K562 (cell line): ENCODE measurements at regions not wholly inside any gene's neighbourhood (a gene's known extent, or its start where the extent isn't known, plus 50 kb on each side); places are given as distances from the start of the nearest gene placed in this dataset.

Experiments
- ATAC-seq: fragments of 200-7000 bp; cut with Tn5 transposase; 3 replicates; pipeline ENCODE4 v1.9.1; 2020; ENCODE audit warnings: moderate library complexity
- BruUV-seq: library from RNA; stranded (reverse); fragments of 400-500 nt; replicated peaks from 2 replicates; lab custom pipeline; 2021; lab: Mats Ljungman, UMichigan
- CTCF ChIA-PET: fragments of 300-600 bp; formaldehyde crosslinking; extraction: SDS; loops from one replicate; lab custom pipeline; 2021; ENCODE audit warnings: low intra/inter-chr PET ratio; lab: Yijun Ruan, JAX
- POLR2A ChIA-PET: fragments of 300-600, 350-650 bp; sonication (Branson Sonifier 250); formaldehyde crosslinking; extraction: SDS; loops from one replicate; lab custom pipeline; 2021; ENCODE audit warnings: antibody characterized with exemption, inconsistent platforms; lab: Yijun Ruan, JAX
- DNase-seq, 4 experiments: peaks; one replicate each; pipeline versions ENCODE4 v3.0.0 to v3.0.0-alpha.2; 2011 to 2018; ENCODE audit warnings: low spot score in 3 of 4, mixed read lengths in 3 of 4; ENCODE audit errors: extremely low read depth in 1 of 4
- FAIRE-seq: peaks from 2 replicates; lab custom pipeline; 2011; peaks lifted over from hg19 to GRCh38; lab: Jason Lieb, UNC
- H2AFZ ChIP-seq: 2 replicates; pipeline ENCODE4 v1.6.0; 2011; ENCODE audit warnings: low read depth, low read length, control low read depth, inconsistent platforms
- H3K27ac ChIP-seq: fragments of 200-600 bp; 3 replicates; pipeline ENCODE4 v1.8.0; 2011; ENCODE audit warnings: low read depth, mild to moderate bottlenecking, control low read depth, inconsistent platforms, low read length, moderate library complexity, mixed read lengths; ENCODE audit errors: extremely low read depth
- H3K27me3 ChIP-seq, 2 experiments: fragments of 300-600 bp in 1 of 2; 2 replicates in 1 of 2; 3 replicates in 1 of 2; pipeline versions ENCODE4 v1.6.0 to v1.8.0; 2011; ENCODE audit warnings: inconsistent platforms in 2 of 2, low read length in 2 of 2, mild to moderate bottlenecking in 1 of 2, mixed read lengths in 1 of 2, moderate library complexity in 1 of 2; ENCODE audit not compliant: control insufficient read depth in 2 of 2, insufficient read depth in 2 of 2
- H3K36me3 ChIP-seq: fragments of 300-600 bp; 3 replicates; pipeline ENCODE4 v1.8.0; 2011; ENCODE audit warnings: mild to moderate bottlenecking, low read length, inconsistent platforms; ENCODE audit not compliant: control insufficient read depth, insufficient read depth
- H3K4me1 ChIP-seq, 2 experiments: fragments of 200-600 bp in 1 of 2; replicated peaks in 1 of 2; 2 replicates in 1 of 2; 3 replicates in 1 of 2; pipeline versions ENCODE4 v1.5.1 to v1.8.0; 2011; ENCODE audit warnings: inconsistent platforms in 2 of 2, low read length in 2 of 2, mild to moderate bottlenecking in 1 of 2, mixed read lengths in 1 of 2, moderate library complexity in 1 of 2; ENCODE audit not compliant: control insufficient read depth in 2 of 2, insufficient read depth in 2 of 2
- H3K4me2 ChIP-seq: 2 replicates; pipeline ENCODE4 v1.6.1; 2011; ENCODE audit warnings: low read length, control low read depth, inconsistent platforms, mixed read lengths; ENCODE audit not compliant: insufficient read depth
- H3K4me3 ChIP-seq: fragments of 200-600 bp; sonication (generic), shearing (Covaris generic); 2 replicates; pipeline ENCODE4 v1.5.1; 2016; ENCODE audit warnings: control low read depth, inconsistent platforms
- H3K79me2 ChIP-seq: fragments of 200-600 bp; 3 replicates; pipeline ENCODE4 v1.8.0; 2011; ENCODE audit warnings: low read length, inconsistent platforms; ENCODE audit not compliant: control insufficient read depth, insufficient read depth
- H3K9ac ChIP-seq, 2 experiments: 2 replicates each; pipeline versions ENCODE4 v1.6.0 to v1.6.1; 2011; ENCODE audit warnings: low read depth in 2 of 2, low read length in 2 of 2, control low read depth in 1 of 2, inconsistent platforms in 1 of 2, mild to moderate bottlenecking in 1 of 2, mixed read lengths in 1 of 2; ENCODE audit not compliant: insufficient read depth in 1 of 2
- H3K9me1 ChIP-seq: one replicate; pipeline ENCODE4 v1.6.0; 2011; ENCODE audit warnings: inconsistent platforms, mild to moderate bottlenecking, low read length, moderate library complexity; ENCODE audit not compliant: control insufficient read depth, insufficient read depth
- H3K9me3 ChIP-seq: replicated peaks from 2 replicates; pipeline ENCODE4 v1.5.1; 2011; ENCODE audit warnings: low read depth, low read length, inconsistent platforms; ENCODE audit not compliant: control insufficient read depth, insufficient read depth
- H4K20me1 ChIP-seq: replicated peaks from 2 replicates; pipeline ENCODE4 v1.6.1; 2011; ENCODE audit warnings: low read length, inconsistent platforms, mixed read lengths; ENCODE audit not compliant: control insufficient read depth, insufficient read depth
- ARID3A ChIP-seq: IDR thresholded peaks from 2 replicates; pipeline ENCODE4 v1.6.1; 2012; ENCODE audit warnings: low read depth, low read length, improper control_type of control experiment, borderline replicate concordance
- CREB3 ChIP-seq: fragments of 450-650 bp; conservative IDR thresholded peaks from 2 replicates; pipeline ENCODE4 v1.6.1; 2016; ENCODE audit warnings: missing genetic modification characterization, low read depth, mild to moderate bottlenecking, missing compliant biosample characterization, moderate library complexity
- GTF2B ChIP-seq: IDR thresholded peaks from 2 replicates; pipeline ENCODE4 v1.6.1; 2011; ENCODE audit not compliant: insufficient read length; ENCODE audit errors: extremely low read depth
- POLR2H ChIP-seq: IDR thresholded peaks from 2 replicates; pipeline ENCODE4 v1.6.1; 2016; ENCODE audit warnings: missing genetic modification characterization, low read depth, mild to moderate bottlenecking, control low read depth, missing compliant biosample characterization, moderate library complexity
- TFAP4 ChIP-seq: sonication (generic); formaldehyde crosslinking; IDR thresholded peaks from 2 replicates; pipeline ENCODE4 v1.8.0; 2022; ENCODE audit warnings: missing genetic modification reagents, mild to moderate bottlenecking, moderate library complexity, borderline replicate concordance
- ZFP1 ChIP-seq: fragments of 450-650 bp; formaldehyde crosslinking; IDR thresholded peaks from 2 replicates; pipeline ENCODE4 v1.4.0; 2020; ENCODE audit warnings: mild to moderate bottlenecking, mixed read lengths
- ZNF165 ChIP-seq: fragments of 250-450 bp; sonication (Bioruptor Pico); IDR thresholded peaks from 2 replicates; pipeline ENCODE4 v1.4.0; 2020; ENCODE audit warnings: borderline replicate concordance
- ZNF449 ChIP-seq: fragments of 250-450 bp; sonication (Bioruptor Pico); IDR thresholded peaks from 2 replicates; pipeline ENCODE4 v1.8.0; 2022; ENCODE audit warnings: moderate library complexity, mild to moderate bottlenecking, inconsistent platforms
- ZNF518B ChIP-seq: fragments of 250-450 bp; sonication (Bioruptor Pico); IDR thresholded peaks from 2 replicates; pipeline ENCODE4 v1.5.0; 2021; ENCODE audit warnings: mild to moderate bottlenecking, moderate library complexity
- ZNF589 ChIP-seq: fragments of 200-800 bp; sonication (Bioruptor generic); IDR thresholded peaks from 2 replicates; pipeline ENCODE4 v1.6.1; 2016; ENCODE audit warnings: low read depth, missing genetic modification characterization, missing compliant biosample characterization
- WGBS: fragments of 100-300 bp; shearing (Covaris generic); methylation state at CpG from one replicate; pipeline ENCODE4 v1.1.6; 2016; ENCODE audit warnings: low coverage, mixed read lengths; ENCODE audit not compliant: insufficient coverage; ENCODE audit errors: missing lambda C conversion rate; 5-methylcytosine and 5-hydroxymethylcytosine counted together
- in situ Hi-C: fragments of 300-500 bp; cut with MboI; formaldehyde crosslinking; loops from 4 replicates; pipeline ENCODE4 v1.15.0; 2018; ENCODE audit warnings: inconsistent platforms, mixed read lengths
- intact Hi-C: fragments of 100-400 bp; cut with micrococcal nuclease; formaldehyde crosslinking; loops from 2 replicates; pipeline ENCODE4 v1.14.2; 2022

GRCh38 chr4:138055890-138056289 lies 186.3 kb downstream of the SLC7A11 start:
- intact Hi-C loops, result no loop called here
- TF ChIP-seq ZNF518B (CRISPR knock-in tag) (no peak), ZNF449 (CRISPR knock-in tag) (no peak), ZNF165 (CRISPR knock-in tag) (no peak), POLR2H (no peak), ZFP1 (CRISPR knock-in tag) (no peak), CREB3 (no peak), ARID3A (no peak), ZNF589 (CRISPR knock-in tag) (no peak), GTF2B (no peak), TFAP4 (CRISPR knock-in tag) (no peak)

More at GRCh38 chr4:138055890-138056289, 186.3 kb downstream of the SLC7A11 start:
- POLR2A ChIA-PET, result no interaction called here
- Histone ChIP-seq H3K9me1 (no peaks in the 10 kb centered on the region), H3K27ac (no peak overlapping the region), H3K79me2 (no peaks in the 10 kb centered on the region), H3K9me3 (no peaks in the 10 kb centered on the region), H3K27me3 (no peaks in the 10 kb centered on the region), H3K9ac (no peak overlapping the region), H4K20me1 (no peaks in the 10 kb centered on the region), H3K36me3 (no peaks in the 10 kb centered on the region), H3K4me1 (0 out of 5 replicates have a peak, but pooled peaks cover 0 to 4% of the 10 kb centered on the region in 2 experiments), H2AFZ (no peak overlapping the region), H3K4me3 (no peak overlapping the region), H3K4me2 (no peak overlapping the region)
- FAIRE-seq (no peak), ATAC-seq (no peak), DNase-seq (no peak)
- WGBS, result 0% methylated on average over 2 of the region's 2 CpGs
- BruUV-seq, result no TSS peak
- CTCF ChIA-PET, result no interaction called here
- in situ Hi-C loops, result no loop called here
